DND-41 (cell line): ENCODE measurements at regions not wholly inside any gene's neighbourhood (a gene's known extent, or its start where the extent isn't known, plus 50 kb on each side); places are given as distances from the start of the nearest gene placed in this dataset.

Experiments
- ATAC-seq: fragments of 200-7000 bp; cut with Tn5 transposase; 3 replicates; pipeline ENCODE4 v1.9.1; 2021; ENCODE audit warnings: low read depth; ENCODE audit not compliant: insufficient read depth
- DNase-seq: peaks from one replicate; pipeline ENCODE4 v3.0.0-alpha.2; 2020
- H2AFZ ChIP-seq: 2 replicates; pipeline ENCODE4 v1.6.0; 2012; ENCODE audit warnings: low read depth, low read length
- H3K27ac ChIP-seq: 2 replicates; pipeline ENCODE4 v1.5.1; 2012; ENCODE audit warnings: low read length, inconsistent platforms
- H3K27me3 ChIP-seq: fragments of 200-600 bp; sonication (generic); 2 replicates; pipeline ENCODE4 v1.6.0; 2012; ENCODE audit warnings: low read length, mild to moderate bottlenecking, inconsistent platforms; ENCODE audit not compliant: insufficient read depth, poor library complexity
- H3K36me3 ChIP-seq: 2 replicates; pipeline ENCODE4 v1.5.1; 2012; ENCODE audit warnings: low read length, inconsistent platforms; ENCODE audit not compliant: insufficient read depth
- H3K4me1 ChIP-seq: 2 replicates; pipeline ENCODE4 v1.5.1; 2012; ENCODE audit warnings: mild to moderate bottlenecking, low read length; ENCODE audit not compliant: insufficient read depth
- H3K4me2 ChIP-seq: 2 replicates; pipeline ENCODE4 v1.6.0; 2012; ENCODE audit warnings: mild to moderate bottlenecking, moderate library complexity, low read length, inconsistent platforms; ENCODE audit not compliant: insufficient read depth
- H3K4me3 ChIP-seq, 2 experiments: fragments of 200-600 bp in 1 of 2; shearing (Covaris generic) in 1 of 2; 2 replicates each; pipeline ENCODE4 v1.5.1; 2012 to 2016; ENCODE audit warnings: inconsistent platforms in 2 of 2, low read length in 2 of 2, mild to moderate bottlenecking in 2 of 2, low read depth in 1 of 2, moderate library complexity in 1 of 2
- H3K79me2 ChIP-seq: 2 replicates; pipeline ENCODE4 v1.6.0; 2012; ENCODE audit warnings: low read length, inconsistent platforms; ENCODE audit not compliant: insufficient read depth
- H3K9ac ChIP-seq: 2 replicates; pipeline ENCODE4 v1.6.0; 2012; ENCODE audit warnings: low read depth, mild to moderate bottlenecking, inconsistent platforms, low read length, moderate library complexity
- H3K9me3 ChIP-seq: 2 replicates; pipeline ENCODE4 v1.5.1; 2012; ENCODE audit warnings: low read length, moderate library complexity, mild to moderate bottlenecking, inconsistent platforms; ENCODE audit not compliant: insufficient read depth, severe bottlenecking
- H4K20me1 ChIP-seq: 2 replicates; pipeline ENCODE4 v1.6.0; 2012; ENCODE audit warnings: low read length; ENCODE audit not compliant: insufficient read depth
- CTCF ChIP-seq: IDR thresholded peaks from 2 replicates; pipeline ENCODE4 v1.5.1; 2012; ENCODE audit warnings: borderline replicate concordance, low read length, moderate library complexity, mild to moderate bottlenecking; ENCODE audit not compliant: poor library complexity, severe bottlenecking; ENCODE audit errors: extremely low read depth
- EZH2 ChIP-seq: IDR thresholded peaks from 3 replicates; pipeline ENCODE4 v1.6.1; 2012; ENCODE audit warnings: borderline replicate concordance, low read depth, mild to moderate bottlenecking, moderate library complexity, low read length, inconsistent platforms; ENCODE audit not compliant: severe bottlenecking

- Histone ChIP-seq H3K9ac (no peak overlapping the region), H3K9me3 (no peaks in the 10 kb centered on the region), H3K27me3 (no peaks in the 10 kb centered on the region), H3K36me3 (no peaks in the 10 kb centered on the region), H3K4me2 (no peak overlapping the region), H4K20me1 (no peaks in the 10 kb centered on the region), H3K27ac (no peak overlapping the region), H3K79me2 (no peaks in the 10 kb centered on the region), H3K4me3 (no peak overlapping the region), H3K4me1 (peaks cover 14% of the 10 kb centered on the region), H2AFZ (0 out of 2 replicates have a peak overlapping the region, but pooled peaks have one; percentile 9)
- ATAC-seq (no peak), DNase-seq (no peak)
- TF ChIP-seq CTCF (no peak), EZH2 (no peak)
Measured at GRCh38 chr14:49994951-49995561, 102.2 kb downstream of the ARF6 start.

- ATAC-seq: no peak
- no peak overlapping the region for H3K9ac ChIP-seq
- H3K27me3 ChIP-seq: peaks cover 2% of the 10 kb centered on the region
- no peak overlapping the region for H3K4me2 ChIP-seq
- H3K4me1 ChIP-seq: peaks cover 41% of the 10 kb centered on the region
- no peaks in the 10 kb centered on the region for H3K9me3 ChIP-seq
- H2AFZ ChIP-seq: no peak overlapping the region
- no peak for DNase-seq
- H4K20me1 ChIP-seq: no peaks in the 10 kb centered on the region
- TF ChIP-seq EZH2 (no peak), CTCF (no peak)
- no peaks in the 10 kb centered on the region for H3K36me3 ChIP-seq
- no peaks in the 10 kb centered on the region for H3K79me2 ChIP-seq
- H3K27ac ChIP-seq: no peak overlapping the region
- no peak overlapping the region for H3K4me3 ChIP-seq
Measured at GRCh38 chr14:49997991-49998390, 105.1 kb downstream of the ARF6 start.

GRCh38 chr14:49999146-49999761 lies 106.4 kb downstream of the ARF6 start:
- H3K9me3 ChIP-seq: no peaks in the 10 kb centered on the region
- H3K79me2 ChIP-seq: no peaks in the 10 kb centered on the region
- ATAC-seq (peak; percentile 55), DNase-seq (peak; percentile 66)
- no peaks in the 10 kb centered on the region for H4K20me1 ChIP-seq
- H3K9ac ChIP-seq: no peak overlapping the region
- peaks cover 50% of the 10 kb centered on the region for H3K4me1 ChIP-seq
- peak overlapping the region; percentile 29; the same call in 1 of the 2 replicates for H3K27ac ChIP-seq
- H3K36me3 ChIP-seq: no peaks in the 10 kb centered on the region
- no peak for TF ChIP-seq EZH2
- TF ChIP-seq CTCF: no peak
- H3K27me3 ChIP-seq: peaks cover 11% of the 10 kb centered on the region
- no peak overlapping the region for H2AFZ ChIP-seq
- H3K4me2 ChIP-seq: no peak overlapping the region
- H3K4me3 ChIP-seq: no peak overlapping the region
